DND-41 (cell line): ENCODE measurements at regions not wholly inside any gene's neighbourhood (a gene's known extent, or its start where the extent isn't known, plus 50 kb on each side); places are given as distances from the start of the nearest gene placed in this dataset.

ENCODE experiments used
- ATAC-seq: fragments of 200-7000 bp; cut with Tn5 transposase; 3 replicates; pipeline ENCODE4 v1.9.1; 2021; ENCODE audit warnings: low read depth; ENCODE audit not compliant: insufficient read depth
- DNase-seq: peaks from one replicate; pipeline ENCODE4 v3.0.0-alpha.2; 2020
- H2AFZ ChIP-seq: 2 replicates; pipeline ENCODE4 v1.6.0; 2012; ENCODE audit warnings: low read depth, low read length
- H3K27ac ChIP-seq: 2 replicates; pipeline ENCODE4 v1.5.1; 2012; ENCODE audit warnings: low read length, inconsistent platforms
- H3K27me3 ChIP-seq: fragments of 200-600 bp; sonication (generic); 2 replicates; pipeline ENCODE4 v1.6.0; 2012; ENCODE audit warnings: low read length, mild to moderate bottlenecking, inconsistent platforms; ENCODE audit not compliant: insufficient read depth, poor library complexity
- H3K36me3 ChIP-seq: 2 replicates; pipeline ENCODE4 v1.5.1; 2012; ENCODE audit warnings: low read length, inconsistent platforms; ENCODE audit not compliant: insufficient read depth
- H3K4me1 ChIP-seq: 2 replicates; pipeline ENCODE4 v1.5.1; 2012; ENCODE audit warnings: mild to moderate bottlenecking, low read length; ENCODE audit not compliant: insufficient read depth
- H3K4me2 ChIP-seq: 2 replicates; pipeline ENCODE4 v1.6.0; 2012; ENCODE audit warnings: mild to moderate bottlenecking, moderate library complexity, low read length, inconsistent platforms; ENCODE audit not compliant: insufficient read depth
- H3K4me3 ChIP-seq, 2 experiments: fragments of 200-600 bp in 1 of 2; shearing (Covaris generic) in 1 of 2; 2 replicates each; pipeline ENCODE4 v1.5.1; 2012 to 2016; ENCODE audit warnings: inconsistent platforms in 2 of 2, low read length in 2 of 2, mild to moderate bottlenecking in 2 of 2, low read depth in 1 of 2, moderate library complexity in 1 of 2
- H3K79me2 ChIP-seq: 2 replicates; pipeline ENCODE4 v1.6.0; 2012; ENCODE audit warnings: low read length, inconsistent platforms; ENCODE audit not compliant: insufficient read depth
- H3K9ac ChIP-seq: 2 replicates; pipeline ENCODE4 v1.6.0; 2012; ENCODE audit warnings: low read depth, mild to moderate bottlenecking, inconsistent platforms, low read length, moderate library complexity
- H3K9me3 ChIP-seq: 2 replicates; pipeline ENCODE4 v1.5.1; 2012; ENCODE audit warnings: low read length, moderate library complexity, mild to moderate bottlenecking, inconsistent platforms; ENCODE audit not compliant: insufficient read depth, severe bottlenecking
- H4K20me1 ChIP-seq: 2 replicates; pipeline ENCODE4 v1.6.0; 2012; ENCODE audit warnings: low read length; ENCODE audit not compliant: insufficient read depth
- EZH2 ChIP-seq: IDR thresholded peaks from 3 replicates; pipeline ENCODE4 v1.6.1; 2012; ENCODE audit warnings: borderline replicate concordance, low read depth, mild to moderate bottlenecking, moderate library complexity, low read length, inconsistent platforms; ENCODE audit not compliant: severe bottlenecking
- TF ChIP-seq, protein P1 (sequence below): IDR thresholded peaks from 2 replicates; pipeline ENCODE4 v1.5.1; 2012; ENCODE audit warnings: borderline replicate concordance, low read length, moderate library complexity, mild to moderate bottlenecking; ENCODE audit not compliant: poor library complexity, severe bottlenecking; ENCODE audit errors: extremely low read depth

DNA sequence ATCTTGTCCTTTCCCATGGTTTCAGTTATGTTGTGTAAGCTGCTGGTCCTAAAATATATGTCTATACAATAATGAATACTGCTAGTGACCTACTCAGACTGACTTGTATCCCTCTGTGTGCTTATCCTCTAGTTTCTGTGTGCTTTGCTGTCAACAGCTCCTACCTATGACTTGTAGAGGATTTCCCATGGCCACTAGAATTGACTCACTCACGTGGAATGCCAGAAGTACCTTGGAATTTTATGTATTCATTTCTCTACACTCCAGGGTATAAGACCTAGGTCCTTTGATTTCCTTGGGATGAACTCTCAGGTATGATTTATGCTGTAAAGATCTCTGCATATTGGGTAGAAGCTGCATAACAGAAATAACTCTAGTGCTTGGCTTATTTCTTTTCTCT is 279.9 kb upstream of the SLIT2 start:
- H3K79me2 ChIP-seq = no peaks in the 10 kb centered on the region
- H3K27me3 ChIP-seq = no peaks in the 10 kb centered on the region
- no peaks in the 10 kb centered on the region for H3K36me3 ChIP-seq
- DNase-seq (no peak), ATAC-seq (no peak)
- H3K9me3 ChIP-seq = peaks cover 18% of the 10 kb centered on the region
- no peak overlapping the region for H3K9ac ChIP-seq
- no peak for TF ChIP-seq EZH2
- TF ChIP-seq, protein P1, sequence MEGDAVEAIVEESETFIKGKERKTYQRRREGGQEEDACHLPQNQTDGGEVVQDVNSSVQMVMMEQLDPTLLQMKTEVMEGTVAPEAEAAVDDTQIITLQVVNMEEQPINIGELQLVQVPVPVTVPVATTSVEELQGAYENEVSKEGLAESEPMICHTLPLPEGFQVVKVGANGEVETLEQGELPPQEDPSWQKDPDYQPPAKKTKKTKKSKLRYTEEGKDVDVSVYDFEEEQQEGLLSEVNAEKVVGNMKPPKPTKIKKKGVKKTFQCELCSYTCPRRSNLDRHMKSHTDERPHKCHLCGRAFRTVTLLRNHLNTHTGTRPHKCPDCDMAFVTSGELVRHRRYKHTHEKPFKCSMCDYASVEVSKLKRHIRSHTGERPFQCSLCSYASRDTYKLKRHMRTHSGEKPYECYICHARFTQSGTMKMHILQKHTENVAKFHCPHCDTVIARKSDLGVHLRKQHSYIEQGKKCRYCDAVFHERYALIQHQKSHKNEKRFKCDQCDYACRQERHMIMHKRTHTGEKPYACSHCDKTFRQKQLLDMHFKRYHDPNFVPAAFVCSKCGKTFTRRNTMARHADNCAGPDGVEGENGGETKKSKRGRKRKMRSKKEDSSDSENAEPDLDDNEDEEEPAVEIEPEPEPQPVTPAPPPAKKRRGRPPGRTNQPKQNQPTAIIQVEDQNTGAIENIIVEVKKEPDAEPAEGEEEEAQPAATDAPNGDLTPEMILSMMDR = no peak
- no peaks in the 10 kb centered on the region for H3K4me1 ChIP-seq
- no peak overlapping the region for H2AFZ ChIP-seq
- H3K27ac ChIP-seq = no peak overlapping the region
- H3K4me2 ChIP-seq = no peak overlapping the region
- H3K4me3 ChIP-seq = no peak overlapping the region
- H4K20me1 ChIP-seq = no peaks in the 10 kb centered on the region

DNA sequence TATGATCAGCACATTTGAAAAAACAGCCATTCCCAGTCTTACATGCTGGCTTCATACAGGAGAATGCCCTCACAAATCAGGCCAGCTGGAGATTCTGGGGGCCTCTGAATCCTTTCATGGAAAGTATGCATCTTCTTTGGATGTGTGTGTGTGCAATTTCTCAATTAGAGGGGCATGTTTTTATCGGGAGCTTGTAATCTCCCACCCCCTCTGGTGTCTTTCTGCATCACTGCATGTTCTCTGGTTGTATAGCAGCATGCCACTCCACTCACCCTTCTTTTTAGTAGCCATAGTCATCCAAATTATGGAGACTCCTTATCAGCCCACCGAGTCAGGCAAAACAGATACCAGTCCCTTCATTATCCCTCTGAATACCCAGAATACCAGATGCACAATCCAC is 282.2 kb upstream of the SLIT2 start:
- ATAC-seq = no peak
- Histone ChIP-seq H4K20me1 (no peaks in the 10 kb centered on the region), H2AFZ (no peak overlapping the region), H3K9me3 (peaks cover 9% of the 10 kb centered on the region), H3K4me3 (no peak overlapping the region), H3K9ac (no peak overlapping the region), H3K27me3 (no peaks in the 10 kb centered on the region), H3K4me2 (no peak overlapping the region), H3K4me1 (no peaks in the 10 kb centered on the region), H3K27ac (no peak overlapping the region), H3K36me3 (no peaks in the 10 kb centered on the region), H3K79me2 (no peaks in the 10 kb centered on the region)
- no peak for DNase-seq
- TF ChIP-seq, protein P1 = no peak
- no peak for TF ChIP-seq EZH2

DNA sequence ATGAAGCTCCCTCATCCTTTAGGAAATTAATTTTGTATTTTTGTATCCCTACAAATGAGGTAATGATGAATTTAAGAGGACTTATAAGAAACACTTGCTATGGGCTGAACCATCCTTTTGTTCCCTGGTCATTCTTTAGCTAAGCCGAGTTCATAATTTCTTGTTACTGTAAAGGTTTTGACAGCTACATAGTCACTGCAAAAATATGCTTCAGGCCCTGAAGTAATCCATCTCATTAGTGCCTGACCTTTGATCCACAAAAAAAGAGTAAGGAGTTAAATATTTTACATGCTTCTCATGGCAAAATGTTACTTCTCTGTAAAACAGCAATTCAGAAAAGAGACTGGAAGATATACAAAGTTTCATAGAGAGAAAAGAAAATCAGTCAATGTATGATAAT is 290.6 kb upstream of the SLIT2 start:
- Histone ChIP-seq H3K79me2 (no peaks in the 10 kb centered on the region), H3K27me3 (no peaks in the 10 kb centered on the region), H3K4me2 (no peak overlapping the region), H3K4me3 (no peak overlapping the region), H3K9me3 (peaks cover 3% of the 10 kb centered on the region), H3K4me1 (peaks cover 18% of the 10 kb centered on the region), H3K27ac (no peak overlapping the region), H3K36me3 (no peaks in the 10 kb centered on the region), H4K20me1 (no peaks in the 10 kb centered on the region), H3K9ac (no peak overlapping the region), H2AFZ (no peak overlapping the region)
- TF ChIP-seq, protein P1 = no peak
- TF ChIP-seq EZH2 = no peak
- DNase-seq = no peak
- no peak for ATAC-seq

DNA sequence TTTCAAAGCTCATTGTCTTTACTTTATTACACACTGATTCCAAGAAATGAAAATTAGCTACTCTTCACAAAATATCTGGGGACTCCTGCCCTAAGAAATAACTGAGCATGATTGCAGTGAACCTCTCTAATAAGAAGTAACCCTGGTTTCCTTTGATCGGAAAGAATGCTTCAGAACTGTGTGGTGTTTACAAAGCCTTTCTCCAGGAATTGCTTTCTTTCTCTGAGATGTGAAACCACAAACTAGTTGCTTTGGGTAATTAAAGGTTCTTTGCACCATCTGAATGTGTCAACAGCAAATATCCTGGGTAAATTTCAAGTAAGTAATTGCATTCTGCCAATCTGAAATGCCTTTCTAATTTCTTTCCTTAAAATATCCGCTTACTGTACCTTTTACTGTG is 292.9 kb upstream of the SLIT2 start:
- Histone ChIP-seq H3K27ac (no peak overlapping the region), H3K36me3 (no peaks in the 10 kb centered on the region), H3K4me1 (peaks cover 18% of the 10 kb centered on the region), H3K9me3 (no peaks in the 10 kb centered on the region), H3K27me3 (no peaks in the 10 kb centered on the region), H3K9ac (no peak overlapping the region), H3K79me2 (no peaks in the 10 kb centered on the region), H2AFZ (no peak overlapping the region), H3K4me2 (no peak overlapping the region), H3K4me3 (no peak overlapping the region), H4K20me1 (no peaks in the 10 kb centered on the region)
- TF ChIP-seq EZH2 = no peak
- TF ChIP-seq, protein P1 = no peak
- ATAC-seq = peak; percentile 96
- no peak for DNase-seq
